Sigmoid colon (tissue), 4 donors: ENCODE measurements at regions not wholly inside any gene's neighbourhood (a gene's known extent, or its start where the extent isn't known, plus 50 kb on each side); places are given as distances from the start of the nearest gene placed in this dataset.

ENCODE experiments used
- EP300 ChIP-seq, 4 donors: sonication (generic); formaldehyde crosslinking; IDR thresholded peaks; one replicate each; pipeline ENCODE4 v1.6.1; 2017; ENCODE audit warnings: antibody characterized with exemption in 4 of 4
- TF ChIP-seq, protein P1 (sequence below), 4 experiments: fragments of 450-650 bp in 3 of 4; fragments of 200-600 bp in 1 of 4; IDR thresholded peaks; one replicate each; pipeline ENCODE4 v1.5.1; 2016 to 2019; ENCODE audit warnings: antibody characterized with exemption in 4 of 4, mild to moderate bottlenecking in 3 of 4, moderate library complexity in 2 of 4

DNA sequence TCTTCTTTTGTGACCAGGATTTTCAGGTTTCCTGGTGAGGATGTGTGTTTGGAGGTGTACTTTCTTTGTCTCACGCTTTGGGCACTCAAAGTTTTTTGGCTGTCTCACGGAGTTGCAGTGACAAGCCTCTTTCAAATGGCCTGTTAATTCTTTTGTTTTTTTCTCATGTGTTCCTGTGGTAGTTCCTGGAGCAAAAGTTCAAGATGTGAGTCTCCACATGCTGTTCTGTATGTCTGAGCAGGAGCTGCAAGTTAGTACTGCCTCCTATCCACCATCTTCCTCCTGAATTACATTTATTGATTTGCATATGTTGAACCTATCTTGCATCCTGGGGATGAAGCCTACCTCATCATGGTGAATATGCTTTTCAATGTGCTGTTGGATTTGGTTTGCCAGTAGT is 118.5 kb downstream of the VSIG4 start:
- no peak for TF ChIP-seq EP300 (IDR thresholded peaks at IDR 0.05)
- TF ChIP-seq, protein P1, sequence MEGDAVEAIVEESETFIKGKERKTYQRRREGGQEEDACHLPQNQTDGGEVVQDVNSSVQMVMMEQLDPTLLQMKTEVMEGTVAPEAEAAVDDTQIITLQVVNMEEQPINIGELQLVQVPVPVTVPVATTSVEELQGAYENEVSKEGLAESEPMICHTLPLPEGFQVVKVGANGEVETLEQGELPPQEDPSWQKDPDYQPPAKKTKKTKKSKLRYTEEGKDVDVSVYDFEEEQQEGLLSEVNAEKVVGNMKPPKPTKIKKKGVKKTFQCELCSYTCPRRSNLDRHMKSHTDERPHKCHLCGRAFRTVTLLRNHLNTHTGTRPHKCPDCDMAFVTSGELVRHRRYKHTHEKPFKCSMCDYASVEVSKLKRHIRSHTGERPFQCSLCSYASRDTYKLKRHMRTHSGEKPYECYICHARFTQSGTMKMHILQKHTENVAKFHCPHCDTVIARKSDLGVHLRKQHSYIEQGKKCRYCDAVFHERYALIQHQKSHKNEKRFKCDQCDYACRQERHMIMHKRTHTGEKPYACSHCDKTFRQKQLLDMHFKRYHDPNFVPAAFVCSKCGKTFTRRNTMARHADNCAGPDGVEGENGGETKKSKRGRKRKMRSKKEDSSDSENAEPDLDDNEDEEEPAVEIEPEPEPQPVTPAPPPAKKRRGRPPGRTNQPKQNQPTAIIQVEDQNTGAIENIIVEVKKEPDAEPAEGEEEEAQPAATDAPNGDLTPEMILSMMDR (IDR thresholded peaks at IDR 0.05): no peak
